GM12891 (cell line): ENCODE measurements at regions not wholly inside any gene's neighbourhood (a gene's known extent, or its start where the extent isn't known, plus 50 kb on each side); places are given as distances from the start of the nearest gene placed in this dataset.

Experiments
- PAX5 ChIP-seq: IDR thresholded peaks from 2 replicates; pipeline ENCODE4 v1.6.1; 2011; ENCODE audit warnings: low read length, moderate library complexity, mild to moderate bottlenecking; ENCODE audit not compliant: insufficient read depth, severe bottlenecking
- POLR2A ChIP-seq: IDR thresholded peaks from 2 replicates; pipeline ENCODE4 v1.6.1; 2011; ENCODE audit warnings: low read depth, low read length, control low read depth
- POLR2AphosphoS5 ChIP-seq: IDR thresholded peaks from 2 replicates; pipeline ENCODE4 v1.6.1; 2011; ENCODE audit warnings: low read depth, low read length, control low read depth
- POU2F2 ChIP-seq: IDR thresholded peaks from 2 replicates; pipeline ENCODE4 v1.6.1; 2011; ENCODE audit warnings: low read depth, mild to moderate bottlenecking, control low read depth, low read length, moderate library complexity
- SPI1 ChIP-seq: IDR thresholded peaks from 2 replicates; pipeline ENCODE4 v1.6.1; 2011; ENCODE audit warnings: low read depth, low read length, control low read depth
- TAF1 ChIP-seq: IDR thresholded peaks from 2 replicates; pipeline ENCODE4 v1.6.1; 2011; ENCODE audit warnings: low read depth, low read length, control low read depth

DNA sequence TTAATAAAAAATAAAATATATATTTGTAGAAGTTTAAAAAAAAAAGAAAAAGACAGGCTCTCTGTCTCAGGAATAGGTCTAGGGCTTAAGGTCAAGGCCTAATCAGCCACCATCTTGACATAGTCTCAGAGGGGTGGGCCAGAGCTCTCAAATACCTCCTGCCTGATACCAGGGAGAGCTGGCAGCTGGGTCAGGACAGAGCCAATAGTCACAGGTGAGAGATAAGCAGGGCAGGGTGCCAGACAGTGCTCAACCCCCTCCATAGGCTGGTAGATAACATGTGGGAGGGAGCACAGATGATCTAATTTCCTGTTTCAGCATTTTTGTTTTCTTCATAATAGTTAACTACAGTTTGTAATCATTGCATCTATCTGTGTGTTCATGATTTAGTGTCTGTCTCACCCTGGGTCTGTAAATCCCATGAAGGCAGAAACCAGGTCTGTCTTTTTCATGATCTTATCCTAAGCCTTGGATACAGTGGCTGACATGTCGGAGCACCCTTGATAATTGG, 152.0 kb upstream of the GRIK3 start:
- TF ChIP-seq POLR2AphosphoS5: no peak
- no peak for TF ChIP-seq POLR2A
- no peak for TF ChIP-seq TAF1
- TF ChIP-seq SPI1: no peak
- no peak for TF ChIP-seq PAX5
- no peak for TF ChIP-seq POU2F2
